ENCODE measurements at regions not wholly inside any gene's neighbourhood (a gene's known extent, or its start where the extent isn't known, plus 50 kb on each side); places are given as distances from the start of the nearest gene placed in this dataset.

DNA sequence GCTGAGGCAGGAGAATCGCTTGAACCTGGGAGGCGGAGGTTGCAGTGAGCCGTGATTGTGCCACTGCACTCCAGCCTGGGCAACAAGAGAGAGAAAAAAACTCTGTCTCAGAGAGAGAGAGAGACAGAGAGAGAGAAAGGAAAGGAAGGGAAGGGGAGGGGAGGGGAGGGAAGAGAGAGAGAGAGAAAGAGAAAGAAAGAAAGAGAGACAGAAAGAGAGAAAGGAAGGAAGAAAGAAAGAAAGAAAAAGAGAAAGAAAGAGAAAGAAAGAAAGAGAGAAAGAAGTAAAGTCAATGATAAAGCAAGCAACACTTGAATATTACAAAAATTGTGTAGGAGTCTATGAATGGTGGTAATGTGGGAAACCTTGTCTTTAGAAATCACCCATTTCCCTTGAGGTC lies 133.6 kb upstream of the MSX2 start:
- DNase-seq, result no peak
- Histone ChIP-seq H3K4me2 (replicated peaks; ENCODE audit: extremely low read depth, low read length, poor library complexity, severe bottlenecking) (no peak overlapping the region), H2AFZ (ENCODE audit: insufficient read depth, low read depth, low read length, poor library complexity, severe bottlenecking) (no peak overlapping the region), H3K36me3 (replicated peaks in 1 of 2; ENCODE audit: control insufficient read depth in 1 of 2, insufficient read depth in 2 of 2, low read length in 2 of 2) (no peaks in the 10 kb centered on the region), H3K27ac (ENCODE audit: low read depth in 1 of 2, low read length in 2 of 2) (no peak overlapping the region), H3K9ac (ENCODE audit: insufficient read depth, low read length, poor library complexity, severe bottlenecking) (no peak overlapping the region), H3K4me1 (ENCODE audit: control insufficient read depth in 1 of 2, insufficient read depth in 2 of 2, low read length in 2 of 2) (no peaks in the 10 kb centered on the region), H3K79me2 (ENCODE audit: insufficient read depth, low read length) (no peaks in the 10 kb centered on the region), H3K9me3 (replicated peaks in 1 of 2; ENCODE audit: control insufficient read depth in 1 of 2, insufficient read depth in 1 of 2, low read length in 2 of 2) (no peaks in the 10 kb centered on the region), H4K20me1 (ENCODE audit: insufficient read depth, low read length) (no peaks in the 10 kb centered on the region), H3K27me3 (ENCODE audit: control insufficient read depth in 2 of 2, insufficient read depth in 2 of 2, low read length in 2 of 2) (peaks cover 0 to 2% of the 10 kb centered on the region in 2 donors), H3K4me3 (replicated peaks in 1 of 3; ENCODE audit: low read depth in 2 of 3, low read length in 3 of 3) (no peak overlapping the region)
- TF ChIP-seq, protein P1, sequence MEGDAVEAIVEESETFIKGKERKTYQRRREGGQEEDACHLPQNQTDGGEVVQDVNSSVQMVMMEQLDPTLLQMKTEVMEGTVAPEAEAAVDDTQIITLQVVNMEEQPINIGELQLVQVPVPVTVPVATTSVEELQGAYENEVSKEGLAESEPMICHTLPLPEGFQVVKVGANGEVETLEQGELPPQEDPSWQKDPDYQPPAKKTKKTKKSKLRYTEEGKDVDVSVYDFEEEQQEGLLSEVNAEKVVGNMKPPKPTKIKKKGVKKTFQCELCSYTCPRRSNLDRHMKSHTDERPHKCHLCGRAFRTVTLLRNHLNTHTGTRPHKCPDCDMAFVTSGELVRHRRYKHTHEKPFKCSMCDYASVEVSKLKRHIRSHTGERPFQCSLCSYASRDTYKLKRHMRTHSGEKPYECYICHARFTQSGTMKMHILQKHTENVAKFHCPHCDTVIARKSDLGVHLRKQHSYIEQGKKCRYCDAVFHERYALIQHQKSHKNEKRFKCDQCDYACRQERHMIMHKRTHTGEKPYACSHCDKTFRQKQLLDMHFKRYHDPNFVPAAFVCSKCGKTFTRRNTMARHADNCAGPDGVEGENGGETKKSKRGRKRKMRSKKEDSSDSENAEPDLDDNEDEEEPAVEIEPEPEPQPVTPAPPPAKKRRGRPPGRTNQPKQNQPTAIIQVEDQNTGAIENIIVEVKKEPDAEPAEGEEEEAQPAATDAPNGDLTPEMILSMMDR (IDR thresholded peaks at IDR 0.05), result no peak
- WGBS (ENCODE audit: insufficient coverage), result no CpG with 5 or more reads among the region's 3 CpGs
- Mint-ChIP-seq H3K4me3 (no peak overlapping the region), H3K36me3 (no peaks in the 10 kb centered on the region), H3K27me3 (ENCODE audit: low read depth in 3 of 3) (peaks cover 6 to 14% (median 10%) of the 10 kb centered on the region in 3 donors), H3K27ac (no peak overlapping the region), H3K9me3 (peaks cover 2 to 9% (median 3%) of the 10 kb centered on the region in 7 donors), H3K4me1 (no peaks in the 10 kb centered on the region)
- intact Hi-C loops (cut with micrococcal nuclease), result no loop called here

DNA sequence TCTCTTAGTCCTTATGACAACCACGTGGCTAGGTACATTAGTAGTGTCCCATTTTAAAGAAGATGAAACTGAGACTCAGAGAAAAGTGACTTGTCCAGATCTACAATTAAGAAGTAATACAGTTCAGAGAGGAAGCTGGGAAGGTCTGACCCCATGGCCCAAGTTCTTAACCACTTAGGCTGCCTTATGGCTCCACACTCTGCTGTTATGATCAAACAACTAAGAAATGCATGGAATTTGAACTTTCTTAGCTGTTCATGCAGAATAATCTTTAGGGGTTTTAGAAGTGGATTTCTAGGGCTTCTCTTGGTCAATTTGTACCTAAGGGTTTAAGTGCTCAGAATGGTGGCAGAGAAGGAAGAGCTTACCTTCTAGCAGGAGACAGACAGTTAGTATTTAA lies 128.0 kb upstream of the MSX2 start:
- Histone ChIP-seq H3K79me2 (ENCODE audit: insufficient read depth, low read length) (no peaks in the 10 kb centered on the region), H3K4me3 (replicated peaks in 1 of 3; ENCODE audit: low read depth in 2 of 3, low read length in 3 of 3) (no peak overlapping the region), H3K36me3 (replicated peaks in 1 of 2; ENCODE audit: control insufficient read depth in 1 of 2, insufficient read depth in 2 of 2, low read length in 2 of 2) (no peaks in the 10 kb centered on the region), H3K9me3 (replicated peaks in 1 of 2; ENCODE audit: control insufficient read depth in 1 of 2, insufficient read depth in 1 of 2, low read length in 2 of 2) (no peaks in the 10 kb centered on the region), H3K4me1 (ENCODE audit: control insufficient read depth in 1 of 2, insufficient read depth in 2 of 2, low read length in 2 of 2) (no peaks in the 10 kb centered on the region), H3K27me3 (ENCODE audit: control insufficient read depth in 2 of 2, insufficient read depth in 2 of 2, low read length in 2 of 2) (peaks cover 6 to 7% of the 10 kb centered on the region in 2 donors), H3K9ac (ENCODE audit: insufficient read depth, low read length, poor library complexity, severe bottlenecking) (no peak overlapping the region), H2AFZ (ENCODE audit: insufficient read depth, low read depth, low read length, poor library complexity, severe bottlenecking) (no peak overlapping the region), H4K20me1 (ENCODE audit: insufficient read depth, low read length) (no peaks in the 10 kb centered on the region), H3K27ac (ENCODE audit: low read depth in 1 of 2, low read length in 2 of 2) (no peak overlapping the region), H3K4me2 (replicated peaks; ENCODE audit: extremely low read depth, low read length, poor library complexity, severe bottlenecking) (no peak overlapping the region)
- Mint-ChIP-seq H3K36me3 (no peaks in the 10 kb centered on the region), H3K27me3 (ENCODE audit: low read depth in 3 of 3) (peaks cover 17 to 24% (median 23%) of the 10 kb centered on the region in 3 donors), H3K4me3 (no peak overlapping the region), H3K9me3 (peaks cover 0 to 3% (median 0%) of the 10 kb centered on the region in 7 donors), H3K27ac (no peak overlapping the region), H3K4me1 (peaks cover 2% of the 10 kb centered on the region)
- no peak for DNase-seq
- WGBS (ENCODE audit: insufficient coverage), result no CpG with 5 or more reads among the region's 1 CpG
- TF ChIP-seq, protein P1 (IDR thresholded peaks at IDR 0.05), result no peak
- intact Hi-C loops (cut with micrococcal nuclease), result no loop called here

Measured in CD14-positive monocyte (primary cell).